ENCODE measurements at regions not wholly inside any gene's neighbourhood (a gene's known extent, or its start where the extent isn't known, plus 50 kb on each side); places are given as distances from the start of the nearest gene placed in this dataset.

DNA sequence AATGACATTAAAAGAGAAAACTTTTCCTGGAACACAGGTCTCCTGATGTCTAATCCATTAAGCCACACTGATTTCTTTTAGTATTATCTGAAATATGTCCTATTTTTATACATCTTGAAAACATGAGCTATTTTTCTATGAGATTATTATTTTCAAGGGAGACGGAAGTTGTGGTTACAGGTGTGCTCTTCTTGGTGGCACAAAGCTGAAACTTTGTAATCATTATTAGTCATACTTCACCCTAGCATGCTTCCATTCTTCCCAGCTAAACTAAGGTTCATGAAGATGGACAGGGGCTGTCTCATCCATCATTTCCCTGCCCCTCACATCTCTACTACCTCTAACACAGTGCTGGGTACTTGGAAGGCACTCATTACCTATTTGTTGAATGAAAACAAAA lies 85.6 kb upstream of the POU1F1 start:
- TF ChIP-seq MAZ (IDR thresholded peaks at IDR 0.05; ENCODE audit: borderline replicate concordance, low read depth, low read length) (no peak), CTCF (conservative IDR thresholded peaks at IDR 0.05; ENCODE audit: low read depth, low read length) (no peak), POLR2A (IDR thresholded peaks at IDR 0.05; ENCODE audit: low read depth, low read length) (no peak)

All from IMR-90 (cell line).